DOHH2 (cell line): ENCODE measurements at regions not wholly inside any gene's neighbourhood (a gene's known extent, or its start where the extent isn't known, plus 50 kb on each side); places are given as distances from the start of the nearest gene placed in this dataset.

Source experiments
- EZH2phosphoT487 ChIP-seq: fragments of 200-600 bp; sonication (generic); IDR thresholded peaks from 2 replicates; pipeline ENCODE4 v1.6.1; 2017; ENCODE audit warnings: borderline replicate concordance, mild to moderate bottlenecking, antibody characterized with exemption, low read length, moderate library complexity, mixed read lengths
- TF ChIP-seq, protein P1 (sequence below): fragments of 200-600 bp; sonication (generic); IDR thresholded peaks from one replicate; pipeline ENCODE4 v1.5.1; 2014; ENCODE audit warnings: antibody characterized with exemption, mild to moderate bottlenecking, low read depth, low read length; ENCODE audit not compliant: poor library complexity, severe bottlenecking

DNA sequence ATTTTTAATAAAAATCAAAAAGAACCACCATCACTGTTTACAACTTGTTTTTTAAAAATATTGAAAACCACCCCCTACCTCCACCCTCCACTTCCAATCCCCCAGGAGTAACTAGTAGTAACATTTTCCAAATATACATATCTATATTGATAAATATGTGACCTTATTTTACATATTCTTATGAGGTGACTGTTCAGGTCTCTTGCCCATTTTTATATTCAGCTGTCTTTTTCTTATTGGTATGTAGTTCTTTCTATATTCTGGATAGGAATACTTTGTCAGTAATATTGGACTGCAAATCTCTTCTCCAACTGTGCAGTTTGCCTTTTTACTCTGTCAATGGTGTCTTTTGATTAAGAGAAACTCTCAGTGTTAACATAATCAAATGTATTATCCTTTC is 59.0 kb upstream of the EIF5 start:
- TF ChIP-seq, protein P1, sequence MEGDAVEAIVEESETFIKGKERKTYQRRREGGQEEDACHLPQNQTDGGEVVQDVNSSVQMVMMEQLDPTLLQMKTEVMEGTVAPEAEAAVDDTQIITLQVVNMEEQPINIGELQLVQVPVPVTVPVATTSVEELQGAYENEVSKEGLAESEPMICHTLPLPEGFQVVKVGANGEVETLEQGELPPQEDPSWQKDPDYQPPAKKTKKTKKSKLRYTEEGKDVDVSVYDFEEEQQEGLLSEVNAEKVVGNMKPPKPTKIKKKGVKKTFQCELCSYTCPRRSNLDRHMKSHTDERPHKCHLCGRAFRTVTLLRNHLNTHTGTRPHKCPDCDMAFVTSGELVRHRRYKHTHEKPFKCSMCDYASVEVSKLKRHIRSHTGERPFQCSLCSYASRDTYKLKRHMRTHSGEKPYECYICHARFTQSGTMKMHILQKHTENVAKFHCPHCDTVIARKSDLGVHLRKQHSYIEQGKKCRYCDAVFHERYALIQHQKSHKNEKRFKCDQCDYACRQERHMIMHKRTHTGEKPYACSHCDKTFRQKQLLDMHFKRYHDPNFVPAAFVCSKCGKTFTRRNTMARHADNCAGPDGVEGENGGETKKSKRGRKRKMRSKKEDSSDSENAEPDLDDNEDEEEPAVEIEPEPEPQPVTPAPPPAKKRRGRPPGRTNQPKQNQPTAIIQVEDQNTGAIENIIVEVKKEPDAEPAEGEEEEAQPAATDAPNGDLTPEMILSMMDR: no peak
- no peak for TF ChIP-seq EZH2phosphoT487
